PC-9 (cell line): ENCODE measurements at regions not wholly inside any gene's neighbourhood (a gene's known extent, or its start where the extent isn't known, plus 50 kb on each side); places are given as distances from the start of the nearest gene placed in this dataset.

ENCODE experiments used
- BruUV-seq: library from RNA; stranded (reverse); fragments of 400-500 nt; replicated peaks from 2 replicates; lab custom pipeline; 2021; lab: Mats Ljungman, UMichigan
- CTCF ChIA-PET: fragments of 300-600 bp; sonication (Branson Sonifier 250); formaldehyde crosslinking; loops from one replicate; lab custom pipeline; 2022; ENCODE audit warnings: antibody characterized with exemption; lab: Charles Lee
- POLR2A ChIA-PET: fragments of 300-600 bp; sonication (Branson Sonifier 250); formaldehyde crosslinking; loops from one replicate; lab custom pipeline; 2022; ENCODE audit warnings: antibody characterized with exemption; ENCODE audit not compliant: unreplicated experiment; lab: Charles Lee
- DNase-seq, 2 experiments: peaks; one replicate each; pipeline versions ENCODE4 v3.0.0 to v3.0.0-alpha.2; 2015 to 2022; ENCODE audit warnings: mixed read lengths in 1 of 2
- H2AFZ ChIP-seq: fragments of 200-600 bp; sonication (generic); 2 replicates; pipeline ENCODE4 v1.8.1; 2017; ENCODE audit warnings: antibody characterized with exemption
- H3F3A ChIP-seq: fragments of 200-600 bp; sonication (generic); 2 replicates; pipeline ENCODE4 v1.8.1; 2017; ENCODE audit warnings: antibody characterized with exemption, mild to moderate bottlenecking, low read depth; ENCODE audit not compliant: insufficient read depth
- H3K27ac ChIP-seq: fragments of 200-600 bp; sonication (generic); 2 replicates; pipeline ENCODE4 v1.6.1; 2016; ENCODE audit warnings: mixed run types
- H3K27me3 ChIP-seq: fragments of 200-600 bp; sonication (generic); 2 replicates; pipeline ENCODE4 v1.6.1; 2016; ENCODE audit warnings: low read depth, mixed run types; ENCODE audit not compliant: insufficient read depth
- H3K36me3 ChIP-seq: fragments of 200-600 bp; sonication (generic); 2 replicates; pipeline ENCODE4 v1.6.1; 2016; ENCODE audit warnings: low read depth, mixed run types
- H3K4me1 ChIP-seq: fragments of 200-600 bp; sonication (generic); replicated peaks from 2 replicates; pipeline ENCODE4 v1.6.1; 2016; ENCODE audit warnings: mixed run types; ENCODE audit not compliant: insufficient read depth
- H3K4me2 ChIP-seq: fragments of 200-600 bp; sonication (generic); 2 replicates; pipeline ENCODE4 v1.6.1; 2017; ENCODE audit warnings: mixed run types
- H3K4me3 ChIP-seq: fragments of 200-600 bp; sonication (generic); 2 replicates; pipeline ENCODE4 v1.6.1; 2016; ENCODE audit warnings: mixed run types
- H3K79me2 ChIP-seq: fragments of 200-600 bp; sonication (generic); 2 replicates; pipeline ENCODE4 v1.6.1; 2017; ENCODE audit warnings: low read depth, mixed run types
- H3K9me2 ChIP-seq: fragments of 200-600 bp; sonication (generic); 2 replicates; pipeline ENCODE4 v1.8.1; 2017; ENCODE audit warnings: mild to moderate bottlenecking; ENCODE audit not compliant: insufficient read depth
- H3K9me3 ChIP-seq: fragments of 200-600 bp; sonication (generic); 2 replicates; pipeline ENCODE4 v1.8.1; 2016; ENCODE audit warnings: low read depth; ENCODE audit not compliant: insufficient read depth
- H4K20me1 ChIP-seq: fragments of 200-600 bp; sonication (generic); 2 replicates; pipeline ENCODE4 v1.8.1; 2017; ENCODE audit not compliant: insufficient read depth
- CTCF ChIP-seq: fragments of 200-600 bp; sonication (generic); conservative IDR thresholded peaks from 2 replicates; pipeline ENCODE4 v1.6.1; 2017; ENCODE audit warnings: mixed run types, antibody characterized with exemption, mild to moderate bottlenecking, moderate library complexity
- EZH2 ChIP-seq: fragments of 200-600 bp; sonication (generic); IDR thresholded peaks from 2 replicates; pipeline ENCODE4 v1.8.0; 2017; ENCODE audit warnings: antibody characterized with exemption, low read depth
- intact Hi-C: fragments of 100-400 bp; cut with micrococcal nuclease; formaldehyde crosslinking; loops from one replicate; pipeline ENCODE4 v1.10.0; 2022; ENCODE audit not compliant: unreplicated experiment

GRCh38 chr10:33546031-33546430 lies 211.6 kb upstream of the NRP1 start:
- H2AFZ ChIP-seq: no peak overlapping the region
- H3K4me2 ChIP-seq: no peak overlapping the region
- no peak overlapping the region for H3K27ac ChIP-seq
- no peaks in the 10 kb centered on the region for H3K9me2 ChIP-seq
- no peaks in the 10 kb centered on the region for H3K36me3 ChIP-seq
- intact Hi-C loops: no loop called here
- 0 out of 2 replicates have a peak, but pooled peaks cover 4% of the 10 kb centered on the region for H3F3A ChIP-seq
- H3K4me1 ChIP-seq: 0 out of 2 replicates have a peak, but pooled peaks cover 6% of the 10 kb centered on the region
- H4K20me1 ChIP-seq: no peaks in the 10 kb centered on the region
- DNase-seq: no peak
- H3K79me2 ChIP-seq: no peaks in the 10 kb centered on the region
- H3K27me3 ChIP-seq: no peaks in the 10 kb centered on the region
- H3K9me3 ChIP-seq: no peaks in the 10 kb centered on the region; the same call in 1 of the 2 replicates
- ChIA-PET POLR2A (interaction anchor here (0.7 kb wide), 1 partner anchor 10 kb away, joined by 6 read pairs; no protein-coding TSS in a partner anchor), CTCF (no interaction called here)
- TF ChIP-seq CTCF: no peak
- TF ChIP-seq EZH2: no peak
- H3K4me3 ChIP-seq: no peak overlapping the region
- no TSS peak for BruUV-seq

DNA sequence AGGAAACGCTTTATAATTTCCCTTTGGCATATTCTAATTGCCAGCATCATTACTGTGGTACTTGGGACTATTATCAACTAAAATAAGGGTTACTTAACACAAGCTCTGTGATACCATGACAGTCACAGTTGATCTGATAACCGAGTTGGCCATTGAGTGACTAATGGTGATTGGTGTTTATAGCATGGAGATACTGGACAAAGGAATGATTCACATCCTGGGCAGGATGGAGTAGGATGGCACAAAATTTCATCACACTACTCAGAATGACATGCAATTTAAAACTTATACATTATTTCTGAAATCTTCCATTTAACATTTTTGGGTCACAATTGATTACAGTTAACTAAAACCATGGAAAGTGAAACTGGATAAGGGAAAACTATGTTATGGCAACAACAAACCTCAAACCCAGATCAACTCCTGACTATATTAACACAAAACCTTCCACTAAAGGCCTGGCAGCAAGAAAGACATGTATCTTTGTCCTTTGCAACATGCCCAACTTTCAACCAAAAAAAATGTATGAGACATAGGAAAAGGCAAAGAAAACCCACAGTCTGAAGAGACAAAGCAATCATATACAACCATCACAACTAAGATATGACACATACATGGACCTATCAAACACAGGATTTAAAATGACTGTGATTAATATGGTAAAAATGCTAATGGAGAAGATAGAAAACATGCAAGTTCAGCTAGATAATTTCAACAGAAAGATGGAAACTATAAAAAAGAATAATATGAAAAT lies 208.5 kb upstream of the NRP1 start:
- no peak for DNase-seq
- 0 out of 2 replicates have a peak, but pooled peaks cover 6% of the 10 kb centered on the region for H3K4me1 ChIP-seq
- BruUV-seq: no TSS peak
- H3F3A ChIP-seq: 0 out of 2 replicates have a peak, but pooled peaks cover 4% of the 10 kb centered on the region
- ChIA-PET CTCF (no interaction called here), POLR2A (no interaction called here)
- TF ChIP-seq CTCF: no peak
- no peak for TF ChIP-seq EZH2
- no peak overlapping the region for H3K4me3 ChIP-seq
- intact Hi-C loops: no loop called here
- H3K9me3 ChIP-seq: no peaks in the 10 kb centered on the region; the same call in 1 of the 2 replicates
- no peak overlapping the region for H2AFZ ChIP-seq
- no peaks in the 10 kb centered on the region for H3K36me3 ChIP-seq
- H3K9me2 ChIP-seq: no peaks in the 10 kb centered on the region
- H3K4me2 ChIP-seq: no peak overlapping the region
- no peaks in the 10 kb centered on the region for H4K20me1 ChIP-seq
- no peaks in the 10 kb centered on the region for H3K27me3 ChIP-seq
- peak overlapping the region; percentile 84 for H3K27ac ChIP-seq
- no peaks in the 10 kb centered on the region for H3K79me2 ChIP-seq

DNA sequence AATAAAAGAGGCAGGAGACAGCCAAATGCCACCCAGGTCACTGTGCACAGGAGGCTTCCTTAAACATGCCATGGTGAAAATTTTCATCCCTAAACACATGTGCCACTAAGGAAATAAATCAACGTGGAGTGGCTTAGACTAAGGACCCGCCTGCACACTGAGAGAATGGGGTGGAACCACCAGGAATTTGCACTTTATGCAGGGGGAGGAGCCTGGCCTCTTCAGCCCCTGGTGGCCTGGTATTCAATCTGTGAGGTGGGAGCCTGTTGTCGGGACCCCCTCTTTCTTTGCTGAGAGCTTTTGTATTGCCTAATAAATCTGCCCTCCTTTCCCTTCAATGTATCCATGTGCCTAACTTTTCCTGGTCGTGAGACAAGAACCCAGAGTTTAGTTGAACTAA lies 204.6 kb upstream of the NRP1 start:
- Histone ChIP-seq H3F3A (0 out of 2 replicates have a peak, but pooled peaks cover 4% of the 10 kb centered on the region), H3K27ac (no peak overlapping the region), H3K4me3 (no peak overlapping the region), H3K4me2 (no peak overlapping the region), H4K20me1 (no peaks in the 10 kb centered on the region), H3K36me3 (no peaks in the 10 kb centered on the region), H2AFZ (no peak overlapping the region), H3K79me2 (no peaks in the 10 kb centered on the region), H3K9me3 (no peaks in the 10 kb centered on the region; the same call in 1 of the 2 replicates), H3K27me3 (no peaks in the 10 kb centered on the region), H3K4me1 (0 out of 2 replicates have a peak, but pooled peaks cover 12% of the 10 kb centered on the region), H3K9me2 (no peaks in the 10 kb centered on the region)
- ChIA-PET POLR2A (no interaction called here), CTCF (no interaction called here)
- DNase-seq: no peak
- BruUV-seq: no TSS peak
- intact Hi-C loops: no loop called here
- TF ChIP-seq CTCF: no peak
- no peak for TF ChIP-seq EZH2
